Superior temporal gyrus (tissue), 1 donor: ENCODE measurements at regions not wholly inside any gene's neighbourhood (a gene's known extent, or its start where the extent isn't known, plus 50 kb on each side); places are given as distances from the start of the nearest gene placed in this dataset.

Experiments
- DNase-seq: peaks from one replicate; pipeline ENCODE4 v3.0.0-alpha.2; 2016; ENCODE audit errors: extremely low spot score

DNA sequence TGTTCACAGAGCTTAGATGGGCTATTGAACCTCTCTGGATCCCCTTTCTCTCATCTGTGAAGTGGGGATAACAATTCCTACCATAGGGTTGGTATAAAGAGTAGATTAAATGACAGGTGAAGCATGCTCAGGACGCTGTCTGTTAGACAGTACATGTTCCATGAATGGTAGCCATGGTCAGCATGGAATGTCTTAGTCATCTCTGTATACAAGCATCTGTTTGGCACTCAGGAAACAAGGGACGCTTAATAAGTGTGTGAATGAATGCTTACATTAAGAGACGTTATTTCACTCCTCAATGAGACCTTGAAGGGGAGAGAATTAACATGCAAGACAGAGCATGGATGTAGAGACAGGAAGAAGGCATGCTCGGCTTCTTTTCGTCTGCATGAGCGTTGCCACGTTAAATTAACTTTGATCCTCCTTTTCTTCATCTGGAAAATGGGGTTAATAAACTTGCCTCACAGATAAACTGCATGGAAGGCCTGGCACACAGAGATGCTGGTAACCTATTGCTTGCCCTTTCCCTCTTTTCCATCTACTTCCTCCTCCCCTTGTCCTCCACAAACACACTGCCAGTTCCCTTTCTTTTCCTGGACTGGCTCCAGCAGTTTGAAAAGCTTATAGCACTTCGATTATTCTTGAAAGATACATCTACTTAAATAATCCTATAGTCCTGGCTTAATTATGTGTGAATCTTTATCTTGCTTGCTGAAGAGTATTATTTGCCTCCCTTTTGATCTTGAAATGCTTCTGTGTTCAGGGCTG is 267.2 kb upstream of the MTNR1B start:
- no peak for DNase-seq

DNA sequence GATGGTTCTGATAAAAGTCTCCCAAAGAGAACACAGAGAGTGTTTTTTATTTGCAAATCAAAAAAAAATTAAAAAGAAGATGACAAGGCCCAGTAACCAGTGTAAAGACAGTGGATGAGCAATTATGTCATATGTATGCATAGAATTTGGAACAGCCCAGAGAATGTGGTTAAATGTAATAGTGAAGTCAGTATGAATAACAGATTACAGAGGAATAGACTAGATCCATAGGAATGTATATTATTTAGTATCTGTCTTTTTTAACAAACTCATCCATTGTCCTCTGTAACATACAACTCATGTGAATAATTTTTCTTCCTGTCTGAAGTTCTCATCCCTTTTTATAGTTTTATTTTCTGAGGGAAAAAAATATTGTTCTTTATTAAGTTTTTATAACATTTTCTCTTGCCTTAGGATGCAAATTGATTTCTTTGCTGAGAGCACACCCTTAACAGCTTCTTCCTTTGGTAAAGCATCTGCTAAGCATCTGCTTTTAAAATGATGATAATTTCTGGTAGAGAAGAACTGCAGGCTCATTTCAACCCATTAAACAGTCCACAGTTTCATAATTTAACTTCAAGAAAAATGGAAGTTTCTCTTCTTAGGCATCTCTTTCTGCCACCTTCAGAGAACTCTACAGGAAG is 266.5 kb upstream of the MTNR1B start:
- no peak for DNase-seq

DNA sequence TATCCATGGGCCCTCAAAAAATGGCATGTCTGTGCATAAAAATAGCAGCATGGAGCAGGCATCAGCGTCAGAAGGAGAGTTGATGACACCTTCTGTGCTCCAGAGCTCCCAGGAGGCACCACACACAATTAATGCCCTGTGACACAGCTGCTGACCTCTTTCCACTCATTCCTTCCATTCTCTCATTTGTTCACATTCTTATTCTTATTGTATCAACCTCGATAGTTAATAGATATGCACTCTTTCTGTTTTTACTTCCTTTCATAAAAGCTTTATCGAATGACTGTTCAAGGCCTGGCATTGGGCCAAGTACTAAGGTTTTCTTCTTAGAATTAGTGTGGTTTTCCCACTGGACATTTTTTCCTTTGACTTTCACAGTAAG is 266.0 kb upstream of the MTNR1B start:
- DNase-seq: no peak

DNA sequence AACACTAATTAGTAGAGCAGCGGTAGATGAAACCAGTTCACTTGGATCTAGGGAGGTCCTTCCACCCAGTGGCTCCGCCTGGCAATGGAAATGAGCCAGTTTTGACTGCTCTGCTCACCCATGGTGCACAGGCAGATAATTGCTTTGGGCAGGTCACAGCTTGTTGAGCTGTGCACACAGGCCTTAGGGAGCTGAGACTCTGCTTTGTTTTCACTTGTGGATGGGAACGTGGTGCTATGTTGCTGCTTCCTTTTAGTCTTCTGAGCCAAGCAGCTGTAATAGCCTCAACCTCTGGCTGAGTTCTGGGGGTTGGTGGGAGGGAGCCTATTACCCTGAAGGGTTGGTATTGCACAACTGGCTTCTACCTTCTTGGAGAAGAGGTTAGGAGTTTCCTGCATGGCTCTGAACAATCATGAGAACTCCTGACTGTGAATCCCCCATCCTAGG is 262.3 kb upstream of the MTNR1B start:
- no peak for DNase-seq

DNA sequence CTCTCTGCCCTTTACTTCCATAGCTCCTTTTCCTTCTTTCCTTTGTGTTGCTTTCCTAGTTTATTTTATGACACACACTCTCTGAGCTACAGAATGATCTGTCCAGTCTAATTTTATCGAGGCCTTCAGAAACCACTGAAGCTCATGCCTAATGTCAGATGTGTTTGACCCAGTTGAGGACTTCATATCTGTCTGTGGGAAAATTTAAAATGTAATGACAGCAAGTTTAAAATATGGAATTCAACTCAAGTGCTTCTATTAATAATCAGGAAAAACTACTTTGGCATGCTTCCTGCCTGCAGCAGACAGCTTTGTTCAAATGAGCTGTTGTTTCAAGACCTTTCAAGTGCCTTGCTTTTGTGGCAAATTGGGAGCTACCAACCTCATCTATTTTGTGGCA is 261.8 kb upstream of the MTNR1B start:
- DNase-seq: no peak

DNA sequence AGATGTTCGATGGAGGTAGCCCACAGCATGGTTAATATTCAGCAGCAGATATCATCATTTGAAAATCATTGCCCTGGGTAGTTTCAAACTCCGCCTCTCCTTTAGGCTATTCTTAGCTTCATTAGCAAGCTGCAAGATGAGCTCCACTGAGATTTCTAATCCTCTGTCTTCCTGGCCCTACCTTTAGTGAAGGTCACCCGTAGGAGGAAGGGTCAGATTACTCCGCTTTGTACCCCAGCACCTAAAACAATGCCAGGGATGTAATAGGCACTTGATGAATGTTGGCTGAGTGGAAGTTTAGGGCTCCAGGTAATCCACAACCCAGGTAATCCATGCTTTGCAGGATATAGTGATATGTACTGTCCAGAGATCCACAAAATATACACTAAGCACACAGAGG is 260.1 kb upstream of the MTNR1B start:
- DNase-seq: no peak

DNA sequence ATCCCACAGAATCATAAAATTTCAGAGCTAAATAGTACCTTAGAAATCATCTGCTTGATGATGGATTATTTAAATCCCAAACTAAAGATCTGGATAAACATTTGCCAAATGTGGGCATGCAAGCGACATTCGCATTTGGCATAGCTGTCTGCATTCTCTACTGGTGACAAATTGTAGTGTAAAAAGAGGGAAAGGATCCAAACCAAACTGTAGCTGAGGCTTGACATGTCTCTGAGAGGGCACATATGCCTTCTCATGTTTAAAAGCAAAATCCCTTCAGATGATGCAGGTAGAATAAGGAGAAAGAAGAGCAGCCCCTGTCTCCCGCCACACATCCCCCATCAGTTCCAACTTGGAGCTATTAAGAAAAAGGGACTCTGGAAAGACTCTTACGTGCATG is 257.5 kb upstream of the MTNR1B start:
- no peak for DNase-seq

DNA sequence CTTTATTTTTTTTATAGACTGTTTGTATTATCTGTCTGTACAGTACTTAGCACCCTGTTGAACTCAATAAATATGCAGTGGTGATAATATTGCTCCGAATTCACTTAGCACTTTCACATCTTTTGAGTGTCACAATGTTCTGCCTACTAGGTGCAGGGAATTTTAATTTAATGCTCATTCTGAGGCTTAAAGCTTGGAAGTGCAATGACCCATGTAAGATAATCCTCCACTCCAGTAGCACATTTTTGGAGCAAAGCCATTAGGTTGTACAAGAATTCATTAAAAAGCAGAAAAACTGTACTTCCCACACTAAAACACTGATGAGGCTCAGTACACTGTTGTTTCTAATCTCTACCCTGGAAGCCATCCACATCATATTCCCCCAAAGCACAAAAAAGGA is 255.3 kb upstream of the MTNR1B start:
- no peak for DNase-seq

DNA sequence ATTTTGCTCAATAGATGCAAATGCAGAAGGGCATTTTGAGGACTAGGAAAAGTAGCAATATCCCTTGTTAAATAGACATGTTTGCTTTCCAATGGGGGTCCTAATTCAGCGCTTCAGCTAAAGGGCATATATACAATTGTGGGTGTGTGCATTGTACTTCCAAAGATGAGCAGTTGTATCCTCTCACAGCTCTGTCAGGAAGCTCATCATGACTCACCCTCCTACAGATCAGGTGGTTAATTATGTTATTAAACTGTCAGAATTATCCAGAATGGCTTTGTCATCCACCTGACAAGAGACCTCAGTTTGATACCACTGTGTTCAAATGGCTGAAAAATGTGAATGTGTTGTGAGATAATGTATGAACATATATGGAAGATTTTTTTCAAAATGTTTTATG is 252.2 kb upstream of the MTNR1B start:
- no peak for DNase-seq

DNA sequence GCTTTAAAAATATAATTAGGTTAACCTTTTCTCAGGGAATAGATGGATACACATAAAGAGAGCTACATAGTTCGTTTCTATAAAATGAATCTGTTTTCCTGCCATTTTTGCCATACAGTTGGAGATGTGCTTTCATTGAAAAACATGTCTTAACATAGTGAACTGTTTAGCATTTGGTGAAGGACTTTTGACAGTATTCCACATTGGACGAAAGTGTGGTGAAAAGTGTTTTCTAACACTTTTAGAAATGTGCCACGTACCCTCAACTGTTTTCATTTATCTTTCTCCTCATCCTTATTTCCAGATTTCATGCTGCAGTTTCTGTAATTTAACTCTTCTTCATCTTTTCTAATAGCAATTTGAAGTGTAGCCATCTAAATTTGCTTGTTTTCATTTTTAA is 249.1 kb upstream of the MTNR1B start:
- DNase-seq: no peak

DNA sequence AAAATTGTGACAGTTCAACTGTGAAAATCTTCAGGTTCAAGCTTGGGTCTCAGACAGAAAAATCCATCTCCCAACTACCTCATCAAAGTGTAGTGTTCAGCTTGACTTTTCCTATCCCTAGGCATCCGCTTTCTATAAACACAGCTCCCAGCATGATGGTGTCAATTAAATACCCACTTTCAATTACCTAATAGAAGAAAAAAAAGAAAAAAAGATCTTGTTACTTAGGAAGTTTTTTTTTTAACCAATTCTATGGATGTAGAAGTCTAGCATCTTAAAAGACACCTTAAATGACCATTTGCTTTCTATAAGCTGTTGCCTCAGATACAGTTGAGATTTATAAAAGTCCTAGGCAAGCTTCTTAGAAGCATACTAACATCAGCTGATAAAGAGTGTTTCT is 244.1 kb upstream of the MTNR1B start:
- no peak for DNase-seq

DNA sequence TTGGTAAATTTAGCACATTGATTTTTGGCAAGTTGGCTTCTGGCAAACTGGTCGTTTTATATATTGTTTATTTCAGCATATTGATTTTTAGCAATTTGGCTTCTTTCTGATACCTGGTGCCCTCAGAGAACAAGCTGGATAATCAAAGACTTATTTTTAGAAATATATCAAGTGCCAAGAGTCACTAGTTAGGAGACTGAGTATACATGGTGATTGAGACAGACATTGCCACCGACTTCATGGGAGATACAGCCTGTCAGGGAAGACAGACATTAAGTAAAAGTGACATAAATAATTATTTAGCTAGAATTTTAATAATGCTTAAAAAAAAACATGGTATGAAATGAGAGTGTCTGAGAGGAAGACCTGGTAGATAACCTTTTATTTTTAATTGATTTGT is 242.3 kb upstream of the MTNR1B start:
- DNase-seq: no peak

DNA sequence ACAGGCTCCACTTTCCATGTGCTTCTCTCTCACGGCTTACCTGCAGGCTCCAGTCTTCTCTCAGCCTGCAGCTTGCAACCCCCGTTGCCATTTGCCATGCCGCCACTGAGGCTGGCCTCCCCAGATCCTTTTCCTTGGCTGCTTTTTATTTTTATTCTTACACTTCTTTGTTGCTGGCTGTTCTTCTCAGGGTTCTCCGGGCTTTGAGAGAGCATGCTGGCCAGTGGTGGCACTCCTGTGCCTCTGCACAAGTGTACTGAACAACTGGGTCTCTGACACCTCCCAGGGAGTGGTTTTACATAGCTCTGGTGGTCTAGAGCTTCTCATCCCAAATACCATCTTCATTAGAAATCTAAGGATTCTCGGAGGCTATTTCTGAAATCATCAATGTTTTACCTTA is 241.7 kb upstream of the MTNR1B start:
- DNase-seq: no peak

DNA sequence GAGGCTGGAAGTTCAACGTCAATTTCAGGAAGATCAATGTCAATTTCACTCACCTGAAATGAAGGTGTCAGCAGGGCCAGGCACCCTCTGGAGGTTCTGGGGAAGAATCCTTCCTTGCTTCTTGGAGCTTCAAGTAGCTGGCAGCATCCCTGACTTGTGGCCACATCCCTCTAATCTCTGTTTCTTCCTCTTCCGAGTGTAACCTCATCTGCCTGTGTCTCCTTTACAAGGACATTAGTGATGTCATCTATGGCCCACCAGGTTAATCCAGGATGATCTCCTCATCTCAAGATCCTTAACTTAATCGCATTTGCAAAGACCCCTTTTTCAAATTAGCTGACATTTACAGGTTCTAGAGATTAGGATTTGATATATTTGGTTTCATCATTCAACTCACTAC is 240.8 kb upstream of the MTNR1B start:
- no peak for DNase-seq

DNA sequence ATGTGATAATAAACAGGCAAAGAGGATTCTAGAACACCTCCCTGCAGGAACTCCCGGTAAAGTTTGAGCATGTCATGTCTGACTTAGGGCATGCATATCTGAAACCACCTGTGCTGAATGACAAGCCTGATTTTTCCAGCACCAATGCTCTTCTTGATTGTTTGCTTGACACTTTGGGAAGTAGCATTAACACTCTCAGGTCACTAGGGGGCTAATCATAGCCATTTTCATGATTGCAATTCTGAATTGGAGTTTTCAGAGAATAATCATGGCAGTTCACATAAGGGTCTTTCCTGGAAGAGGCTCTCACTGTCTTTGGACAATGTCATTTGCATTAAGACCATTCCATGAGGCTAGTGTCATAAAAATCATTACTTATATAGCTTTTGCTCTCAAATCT is 234.4 kb upstream of the MTNR1B start:
- no peak for DNase-seq

DNA sequence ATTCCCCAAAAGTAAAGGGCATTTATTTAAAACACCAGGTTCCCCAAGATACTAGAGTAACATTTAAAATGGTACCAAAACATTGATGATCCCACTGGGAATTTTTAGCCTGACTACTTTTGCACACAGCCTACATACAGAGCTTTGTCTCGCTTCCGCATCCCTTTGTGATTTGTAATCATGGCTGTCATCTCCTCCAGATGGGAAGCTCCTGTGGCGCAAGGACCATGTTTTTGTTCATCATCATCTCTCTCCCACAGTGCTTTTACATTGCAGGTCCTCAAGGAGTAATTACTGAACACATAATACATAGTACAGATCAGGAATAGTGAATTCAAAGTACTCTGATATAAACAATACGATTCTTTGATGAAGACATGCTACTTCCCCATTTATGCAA is 231.2 kb upstream of the MTNR1B start:
- no peak for DNase-seq

DNA sequence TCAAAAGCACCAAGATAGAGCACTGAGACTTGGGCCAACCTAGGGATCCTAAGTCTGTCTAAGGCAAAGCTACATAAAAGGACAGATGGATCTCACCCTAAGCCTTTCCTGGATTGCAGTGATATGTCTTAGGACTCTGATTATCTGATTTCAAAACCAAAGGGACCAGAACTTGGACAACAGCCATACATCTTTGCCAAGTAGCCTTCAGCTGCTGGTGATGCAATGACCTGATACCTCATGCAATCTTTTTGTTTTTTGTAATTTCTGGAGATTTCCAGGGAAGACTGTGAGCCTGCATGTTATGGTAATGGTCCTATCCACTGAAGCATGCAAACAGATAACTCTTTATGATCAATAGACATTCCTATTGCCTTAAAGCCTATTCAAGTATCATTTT is 230.4 kb upstream of the MTNR1B start:
- no peak for DNase-seq

DNA sequence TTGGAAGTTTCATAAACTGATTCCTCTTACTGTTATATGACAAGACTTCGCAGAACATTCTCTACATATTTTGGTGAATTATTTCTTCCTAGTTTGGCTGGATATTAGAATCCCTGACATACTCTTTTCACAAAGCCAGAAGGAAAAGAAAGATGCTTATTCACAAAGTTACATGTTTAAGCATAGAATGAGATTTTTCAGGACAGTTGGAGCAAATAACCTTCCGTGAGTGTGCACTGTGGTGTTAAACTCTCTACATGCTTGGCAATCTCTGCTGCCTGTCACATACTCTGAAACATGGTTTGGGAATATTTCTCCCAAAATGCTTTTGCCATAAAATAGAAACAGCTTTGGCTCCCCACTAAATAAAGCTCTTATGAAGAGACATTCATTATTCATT is 230.0 kb upstream of the MTNR1B start:
- DNase-seq: no peak

DNA sequence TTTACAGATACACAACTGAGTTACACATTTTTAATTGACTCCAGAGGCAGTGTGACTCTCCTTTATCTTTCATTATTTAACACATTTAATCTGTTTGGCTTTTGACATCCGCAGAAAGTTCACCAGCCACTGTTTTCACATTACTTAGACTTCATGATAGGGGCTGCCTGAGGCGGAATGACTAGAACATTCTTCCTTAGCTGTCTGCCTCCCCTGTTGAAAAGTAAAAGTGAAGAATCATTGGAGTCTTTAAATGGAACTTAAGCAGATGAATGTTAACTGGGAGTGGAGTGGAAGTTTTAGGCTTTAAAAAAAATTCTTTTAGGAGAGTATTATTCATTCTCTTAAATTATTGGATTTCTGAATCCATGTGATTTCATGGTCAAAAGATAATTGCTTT is 229.2 kb upstream of the MTNR1B start:
- DNase-seq: no peak

DNA sequence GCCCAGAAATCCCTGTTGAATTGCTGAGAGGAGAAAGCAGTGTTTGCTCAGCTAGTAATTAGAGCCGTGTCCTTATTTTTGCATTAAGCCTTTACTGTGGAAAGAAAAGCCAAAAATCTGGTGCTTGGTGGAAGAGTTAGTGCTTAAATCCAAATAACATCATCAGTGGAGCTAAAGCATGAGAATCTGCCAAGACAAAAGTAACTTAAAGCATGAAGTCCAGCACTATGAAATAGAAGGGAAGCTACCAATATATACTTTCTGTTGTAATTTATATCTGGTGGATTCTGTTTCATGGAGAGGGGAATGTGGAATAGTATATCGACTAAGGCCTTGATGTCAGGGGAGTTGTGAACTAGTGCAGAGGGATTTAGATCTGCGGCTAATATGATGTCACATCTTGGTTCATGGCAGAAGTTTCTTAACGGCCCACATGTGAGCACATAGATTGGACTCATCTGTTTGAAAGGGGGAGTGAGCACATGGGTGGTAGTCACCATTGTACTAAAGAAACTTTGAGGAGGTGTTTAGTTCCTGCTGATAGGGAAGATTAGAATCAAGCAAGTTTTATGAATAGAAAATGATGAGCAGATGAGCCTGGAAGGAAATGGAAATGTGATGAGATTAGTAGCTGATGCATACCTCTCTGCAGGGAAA is 224.4 kb upstream of the MTNR1B start:
- DNase-seq: no peak

DNA sequence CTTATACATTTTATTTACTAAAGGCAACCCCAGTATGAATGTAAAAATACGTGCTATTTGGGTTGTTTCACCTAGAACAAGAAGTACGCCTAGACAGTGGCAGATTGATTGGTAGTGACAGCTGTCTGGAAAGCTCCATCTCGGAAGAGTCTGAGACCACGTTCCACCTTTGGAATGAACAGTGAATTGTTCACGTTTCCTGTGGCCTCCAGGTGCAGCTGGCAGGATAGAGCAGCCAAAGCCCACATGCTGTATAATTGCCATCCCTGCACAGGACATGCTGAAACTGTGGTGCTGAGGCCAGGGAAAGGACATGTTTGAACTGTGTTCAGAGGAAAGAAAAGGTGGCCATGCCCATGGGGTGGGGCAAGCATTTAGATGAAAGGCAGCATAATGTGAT is 218.7 kb upstream of the MTNR1B start:
- no peak for DNase-seq

DNA sequence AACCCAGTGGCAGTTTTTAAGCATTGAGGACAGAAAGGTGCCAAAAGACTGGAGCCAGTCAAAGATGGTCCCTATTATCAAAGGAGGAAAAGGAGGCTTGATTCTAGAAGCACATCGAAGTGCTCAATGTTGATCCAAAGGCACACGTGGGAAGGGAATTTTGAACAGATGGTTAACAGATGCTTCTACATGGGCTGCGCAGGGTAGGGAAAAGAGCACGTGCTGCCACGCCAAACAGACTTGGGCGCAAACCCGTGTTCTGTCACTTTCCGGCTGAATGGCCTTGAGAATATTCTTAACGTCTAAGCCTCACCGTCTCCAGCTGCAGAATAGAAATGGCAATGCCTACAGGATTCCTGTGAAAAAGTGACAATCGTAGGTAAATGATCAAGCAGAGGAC is 217.9 kb upstream of the MTNR1B start:
- DNase-seq: no peak

DNA sequence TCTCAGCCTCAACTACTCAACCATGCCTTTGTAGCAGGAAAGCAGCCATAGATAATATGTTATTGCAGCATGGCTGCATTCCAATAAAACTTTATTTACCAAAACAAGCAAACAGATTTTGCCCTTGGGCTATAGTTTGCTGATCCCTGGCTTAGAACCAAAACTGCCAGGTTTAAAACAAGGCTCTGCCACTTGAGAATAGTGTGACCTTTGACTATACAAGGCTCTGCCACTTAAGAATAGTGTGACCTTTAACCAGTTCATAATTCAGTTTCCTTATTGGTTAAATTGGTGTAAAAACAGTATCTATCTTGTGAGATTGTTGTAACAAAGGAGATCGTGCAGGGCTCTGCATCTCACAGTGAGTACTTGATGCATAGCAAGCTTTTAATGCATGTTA is 217.3 kb upstream of the MTNR1B start:
- no peak for DNase-seq
